ENCODE measurements at regions not wholly inside any gene's neighbourhood (a gene's known extent, or its start where the extent isn't known, plus 50 kb on each side); places are given as distances from the start of the nearest gene placed in this dataset.

GRCh38 chr10:75331081-75331480 lies 70.5 kb downstream of the ZNF503 start:
- no peak for ATAC-seq
- ChIA-PET SMC1A (ENCODE audit: uncharacterized antibody, unreplicated experiment) (no interaction called here), POLR2A (interaction anchor here (0.6 kb wide), 1 partner anchor 662 kb away, joined by 3 read pairs; no protein-coding TSS in a partner anchor), CTCF (no interaction called here), RAD21 (ENCODE audit: unreplicated experiment) (no interaction called here)
- no TSS peak for BruUV-seq (replicated peaks)
- Histone ChIP-seq H3K4me3 (no peak overlapping the region), H3K79me2 (ENCODE audit: control insufficient read depth, insufficient read depth, low read length) (no peaks in the 10 kb centered on the region), H4K20me1 (ENCODE audit: control insufficient read depth, insufficient read depth) (no peaks in the 10 kb centered on the region), H3K27me3 (replicated peaks in 1 of 2; ENCODE audit: control insufficient read depth in 2 of 2, insufficient read depth in 2 of 2, low read length in 1 of 2) (no peaks in the 10 kb centered on the region), H2AFZ (ENCODE audit: control insufficient read depth, low read depth, low read length) (no peak overlapping the region), H3K36me3 (ENCODE audit: control insufficient read depth in 2 of 2, insufficient read depth in 2 of 2, low read length in 1 of 2) (no peaks in the 10 kb centered on the region), H3K9me3 (replicated peaks; ENCODE audit: control insufficient read depth, insufficient read depth, low read length) (no peaks in the 10 kb centered on the region; the same call in 1 of the 3 replicates), H3K9ac (ENCODE audit: control insufficient read depth, insufficient read depth, low read length) (no peak overlapping the region), H3K4me2 (ENCODE audit: control insufficient read depth, insufficient read depth) (no peak overlapping the region), H3K27ac (ENCODE audit: control insufficient read depth, insufficient read depth) (no peak overlapping the region), H3K4me1 (ENCODE audit: control insufficient read depth, insufficient read depth, low read length) (no peaks in the 10 kb centered on the region)
- no peak for TF ChIP-seq SKIL (IDR thresholded peaks at IDR 0.05; ENCODE audit: low read depth, poor library complexity, severe bottlenecking)
- no peak for TF ChIP-seq SMAD1 (IDR thresholded peaks at IDR 0.05; ENCODE audit: low read depth, partially characterized antibody)
- no peak for TF ChIP-seq IKZF1 (conservative IDR thresholded peaks at IDR 0.05)
- no peak for TF ChIP-seq SRF (IDR thresholded peaks at IDR 0.05; ENCODE audit: low read depth in 2 of 2, low read length in 2 of 2)
- no peak for TF ChIP-seq KAT2A (conservative IDR thresholded peaks at IDR 0.05; ENCODE audit: control insufficient read depth, low read depth, low read length)
- no peak for TF ChIP-seq POLR2A (IDR thresholded peaks at IDR 0.05; ENCODE audit: low read depth, low read length)
- no peak for TF ChIP-seq USF2 (IDR thresholded peaks at IDR 0.05; ENCODE audit: borderline replicate concordance, low read depth, low read length)
- no peak for TF ChIP-seq NFYA (IDR thresholded peaks at IDR 0.05; ENCODE audit: borderline replicate concordance, low read depth, low read length)
- TF ChIP-seq ZBTB40 (IDR thresholded peaks at IDR 0.05; ENCODE audit: borderline replicate concordance), result no peak
- WGBS (ENCODE audit: insufficient coverage, insufficient replicate concordance, low lambda C conversion rate, missing lambda C conversion rate), result 88% methylated on average over 1 of the region's 1 CpG
- no peak for FAIRE-seq
- DNase-seq (ENCODE audit: low read depth, low spot score), result no peak
- intact Hi-C loops (cut with micrococcal nuclease; ENCODE audit: unreplicated experiment) (no loop called here), in situ Hi-C loops (cut with MboI) (no loop called here)

All from GM12878 (cell line).